ENCODE measurements at regions not wholly inside any gene's neighbourhood (a gene's known extent, or its start where the extent isn't known, plus 50 kb on each side); places are given as distances from the start of the nearest gene placed in this dataset.

- no peak for TF ChIP-seq CTCF (conservative IDR thresholded peaks at IDR 0.05 in 1 of 2, IDR thresholded peaks at IDR 0.05 in 1 of 2; ENCODE audit: low read depth in 1 of 2, low read length in 2 of 2)
- no peak for TF ChIP-seq EZH2 (IDR thresholded peaks at IDR 0.05; ENCODE audit: low read length, missing control alignments)
These were observed 189.9 kb downstream of the SEC14L1 start for GRCh38 chr17:77330602-77331081.
